DMS79 (cell line): ENCODE measurements at regions not wholly inside any gene's neighbourhood (a gene's known extent, or its start where the extent isn't known, plus 50 kb on each side); places are given as distances from the start of the nearest gene placed in this dataset.
"Not testable (repeated sequence)": the region's sequence is repeated elsewhere in the genome, so short reads cannot be mapped to it uniquely, and the experiment has no call there.

ENCODE experiments used
- DNase-seq: peaks from one replicate; lab custom pipeline; 2025; lab: John Stamatoyannopoulos, UW

DNA sequence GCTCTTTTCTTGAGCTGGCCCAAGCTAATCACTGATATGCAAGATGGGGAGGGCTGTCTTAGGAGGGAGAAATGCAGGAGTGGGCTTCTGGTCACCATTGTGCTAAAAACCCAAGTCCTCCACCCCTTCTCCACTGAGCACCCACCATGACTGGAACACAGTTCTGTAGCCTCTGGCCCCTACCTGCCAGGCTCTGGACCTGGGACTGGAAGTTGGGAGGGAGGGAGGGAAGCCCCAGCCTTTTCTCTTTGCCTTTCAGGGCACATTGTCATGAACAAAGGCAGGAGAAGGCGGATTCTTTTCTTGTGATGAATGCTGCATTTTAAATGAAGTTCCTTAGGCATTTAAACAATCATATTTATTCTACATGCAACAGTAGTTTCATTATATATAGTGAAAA is 559.1 kb upstream of the TRPC7 start:
- no peak for DNase-seq

- no peak for DNase-seq
These were observed 545.3 kb upstream of the TRPC7 start for GRCh38 chr5:136910625-136911024.

- no peak for DNase-seq
These were observed 544.6 kb upstream of the TRPC7 start for GRCh38 chr5:136909906-136910305.

DNA sequence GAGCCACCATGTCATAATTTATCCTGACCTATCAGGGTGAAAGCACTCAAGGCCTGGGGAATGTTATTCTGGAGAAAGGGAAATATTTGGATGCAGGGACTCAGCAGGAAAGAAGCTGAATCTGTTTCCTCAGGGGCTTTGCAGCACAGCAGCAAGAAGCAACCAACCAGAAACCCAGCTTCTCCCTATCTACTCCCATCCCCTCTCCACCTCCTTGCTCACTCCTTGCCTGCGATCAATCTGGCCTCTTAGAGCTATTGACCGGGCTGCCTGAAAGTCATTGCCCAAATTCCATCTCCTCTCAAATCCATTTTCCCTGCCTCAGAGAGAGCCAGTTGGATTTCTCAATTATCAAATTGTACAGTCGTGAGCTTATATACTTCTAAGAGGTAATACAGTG is 542.0 kb upstream of the TRPC7 start:
- no peak for DNase-seq

DNA sequence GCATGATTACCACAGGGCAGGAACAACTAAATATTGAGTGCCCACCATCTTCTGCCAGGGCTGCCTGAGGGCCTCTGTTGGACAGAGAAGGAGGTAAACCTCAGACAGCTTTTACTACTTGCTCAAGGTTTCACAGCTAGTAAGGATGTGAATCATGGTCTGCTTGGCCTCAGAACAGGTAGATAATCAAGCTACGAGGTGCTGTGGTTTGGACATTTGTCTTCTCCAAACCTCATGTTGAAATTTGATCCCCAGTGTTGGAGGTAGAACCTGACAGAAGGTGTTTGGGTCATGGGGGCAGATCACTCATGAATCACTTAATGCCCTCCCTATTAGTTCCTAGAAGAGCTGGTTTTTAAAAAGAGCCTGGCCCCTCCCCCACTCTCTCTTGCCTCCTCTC is 541.2 kb upstream of the TRPC7 start:
- DNase-seq, result no peak

- DNase-seq, result no peak
These were observed 540.2 kb upstream of the TRPC7 start for GRCh38 chr5:136905571-136905970.

DNA sequence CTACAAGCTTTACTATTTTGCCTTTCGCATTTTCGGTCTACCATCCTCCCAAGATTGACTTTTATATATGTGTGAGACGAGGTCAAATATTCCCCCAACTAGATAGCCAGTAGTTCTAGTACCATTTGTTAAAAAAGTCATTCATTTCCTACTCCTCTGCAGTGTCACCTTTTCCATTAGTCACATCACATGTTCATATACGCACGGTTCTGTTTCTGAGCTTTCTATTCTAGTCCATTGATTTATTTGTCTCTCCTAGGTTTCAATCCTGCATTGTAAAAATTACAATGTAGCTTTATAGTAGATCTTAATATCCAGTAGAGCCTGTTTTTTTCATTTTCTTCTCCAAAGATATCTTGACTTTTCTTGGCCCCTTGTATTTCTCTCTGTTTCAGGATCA is 528.7 kb upstream of the TRPC7 start:
- DNase-seq, result no peak

- DNase-seq, result no peak
These were observed 526.7 kb upstream of the TRPC7 start for GRCh38 chr5:136892000-136892399.

DNA sequence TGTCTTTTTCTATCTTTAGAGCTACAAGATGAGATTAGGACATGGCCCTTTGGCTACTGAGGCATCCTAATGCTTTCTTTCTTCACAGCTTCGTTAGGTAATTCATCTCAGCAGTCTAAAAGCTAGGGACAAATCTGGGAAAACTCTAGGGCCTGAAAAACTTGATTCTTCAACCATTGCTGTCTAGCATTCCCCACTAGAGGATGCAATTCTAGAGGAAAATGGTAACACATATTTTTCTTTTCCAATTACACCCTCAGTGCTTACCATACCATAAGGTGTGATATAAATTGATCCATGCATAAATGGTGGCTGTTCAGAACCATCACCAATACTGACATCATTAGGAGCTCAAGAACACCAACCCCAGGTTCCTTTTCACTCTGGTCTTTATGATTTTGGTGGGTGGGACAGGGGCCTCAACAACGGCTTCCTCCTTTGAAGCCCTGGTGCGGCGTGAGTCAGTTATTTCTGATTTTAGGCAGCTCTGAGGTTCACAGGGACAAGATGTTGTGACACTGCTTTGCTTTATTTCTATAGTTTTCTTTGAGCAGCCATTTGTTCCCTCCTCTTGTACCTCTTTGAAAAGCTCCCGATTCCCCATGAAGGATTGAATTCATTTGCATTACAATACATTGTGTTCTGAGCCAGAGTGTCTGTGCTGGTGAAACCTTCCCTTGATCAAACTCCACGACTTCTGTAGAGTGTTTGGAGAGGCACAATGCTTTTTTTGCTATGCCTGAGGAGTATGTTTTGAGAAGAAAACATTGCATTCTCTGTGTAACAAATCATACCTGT is 526.0 kb upstream of the TRPC7 start:
- no peak for DNase-seq

DNA sequence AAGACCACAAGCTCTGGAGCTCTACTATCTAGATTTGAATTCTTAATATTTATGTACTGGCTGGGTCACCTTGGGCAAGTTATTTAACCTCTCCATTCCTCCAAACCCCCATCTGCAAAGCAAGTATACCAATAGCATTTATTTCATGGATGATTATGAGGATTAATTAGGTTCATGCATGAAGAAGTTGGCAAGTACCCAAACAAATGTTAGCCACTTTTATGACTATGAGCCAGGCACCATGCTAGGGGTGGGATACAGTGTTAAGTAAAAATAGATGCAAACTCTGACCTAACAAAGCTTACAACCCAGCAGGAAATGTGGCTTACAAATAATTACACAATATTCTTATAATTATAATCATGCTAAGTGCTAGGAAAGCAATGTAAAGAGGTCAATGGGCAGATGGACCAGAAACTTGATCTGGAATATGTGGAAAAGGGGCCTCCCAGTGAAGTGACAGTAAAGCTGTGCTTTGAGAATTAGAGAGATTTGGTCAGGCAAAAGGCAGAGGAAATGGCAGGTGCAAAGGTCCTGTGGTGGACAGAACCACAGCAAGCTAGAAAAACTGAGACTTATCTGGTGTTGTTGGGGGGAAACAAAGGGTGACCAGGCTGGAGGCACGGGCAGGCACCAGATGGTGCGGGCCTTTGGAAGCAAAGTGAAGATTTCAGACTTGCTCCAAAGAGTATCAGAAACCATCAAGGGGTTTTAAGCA is 525.2 kb upstream of the TRPC7 start:
- peak; percentile 9 for DNase-seq

DNA sequence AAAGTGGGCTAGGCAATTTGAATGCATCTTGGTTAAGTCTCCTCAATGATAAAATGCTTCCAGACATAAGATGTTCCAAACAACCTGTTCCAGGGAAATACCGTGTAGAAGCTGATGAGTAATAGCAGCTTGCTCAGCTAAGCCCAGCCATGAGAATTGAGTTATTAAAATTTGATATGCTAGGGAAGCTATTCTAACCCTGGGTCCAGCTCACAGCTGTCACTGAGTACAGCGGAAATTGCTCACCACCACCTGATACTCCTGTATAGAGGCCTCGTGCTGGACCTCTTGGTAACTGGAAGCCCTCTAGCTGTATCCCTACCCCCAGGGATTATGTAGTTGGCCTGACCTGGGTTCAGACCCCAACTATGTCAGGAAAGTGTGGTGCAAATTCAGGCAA is 521.3 kb upstream of the TRPC7 start:
- DNase-seq, result no peak

DNA sequence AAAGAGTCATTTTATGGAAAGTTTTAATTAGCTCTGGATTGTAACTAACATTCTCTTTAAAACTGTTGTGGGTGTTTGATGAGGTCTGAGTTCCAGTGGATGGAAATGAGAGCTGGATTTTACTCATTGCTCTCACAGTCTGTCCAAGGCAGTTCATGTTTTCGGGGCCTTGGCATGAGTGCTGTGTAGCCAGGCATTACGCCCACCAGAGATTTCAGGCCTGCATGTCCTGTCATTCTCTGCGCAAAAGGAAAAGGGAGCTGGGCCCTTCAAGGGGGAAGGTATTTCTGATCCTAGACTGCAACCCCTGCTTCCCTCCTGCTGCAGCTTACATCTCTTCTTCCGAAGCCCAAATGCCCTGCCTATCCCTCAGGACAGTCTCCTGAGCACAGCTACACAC is 499.6 kb upstream of the TRPC7 start:
- peak; percentile 29 for DNase-seq

- DNase-seq, result no peak
These were observed 491.3 kb upstream of the TRPC7 start for GRCh38 chr5:136856648-136857047.

- no peak for DNase-seq
These were observed 488.6 kb upstream of the TRPC7 start for GRCh38 chr5:136853971-136854370.

GRCh38 chr5:136840601-136841000 is 475.3 kb upstream of the TRPC7 start:
- no peak for DNase-seq

DNA sequence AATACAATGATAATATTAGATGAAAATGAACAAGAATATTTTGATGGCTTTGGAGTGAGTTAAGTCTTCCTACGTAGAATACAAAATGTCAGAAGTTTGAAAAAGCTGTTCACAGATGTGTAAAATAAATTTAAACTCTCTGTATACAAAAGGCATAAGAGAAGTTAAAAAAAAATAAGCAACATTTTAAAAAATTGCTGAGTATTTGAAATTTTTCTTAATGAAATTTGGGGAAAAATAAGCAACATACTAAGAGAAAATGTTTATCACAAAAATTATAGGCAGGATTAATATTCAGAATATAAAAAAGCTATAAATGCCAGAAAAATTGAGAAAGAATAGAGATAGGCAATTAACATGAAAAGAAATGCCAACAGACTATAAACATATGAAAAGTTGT is 470.7 kb upstream of the TRPC7 start:
- no peak for DNase-seq

GRCh38 chr5:136820848-136821247 is 455.5 kb upstream of the TRPC7 start:
- no peak for DNase-seq

GRCh38 chr5:136819526-136820302 is 454.4 kb upstream of the TRPC7 start:
- no peak for DNase-seq

- DNase-seq, result no peak
These were observed 451.0 kb upstream of the TRPC7 start for GRCh38 chr5:136816327-136816726.

- DNase-seq, result no peak
These were observed 449.5 kb upstream of the TRPC7 start for GRCh38 chr5:136814619-136815378.

DNA sequence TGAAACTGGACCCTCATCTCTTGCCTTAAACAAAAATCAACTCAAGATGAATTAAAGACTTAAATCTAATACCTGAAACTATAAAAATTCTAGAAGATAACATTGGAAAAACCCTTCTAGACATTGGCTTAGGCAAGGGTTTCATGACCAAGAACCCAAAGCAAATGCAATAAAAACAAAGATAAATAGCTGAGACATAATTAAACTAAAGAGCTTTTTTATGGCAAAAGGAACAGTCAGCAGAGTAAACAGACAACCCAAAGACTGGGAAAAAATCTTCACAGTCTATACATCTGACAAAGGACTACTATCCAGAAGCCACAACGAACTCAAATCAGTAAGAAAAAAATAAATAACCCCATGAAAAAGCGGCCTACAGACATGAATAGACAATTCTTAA is 446.9 kb upstream of the TRPC7 start:
- not testable (repeated sequence) for DNase-seq

DNA sequence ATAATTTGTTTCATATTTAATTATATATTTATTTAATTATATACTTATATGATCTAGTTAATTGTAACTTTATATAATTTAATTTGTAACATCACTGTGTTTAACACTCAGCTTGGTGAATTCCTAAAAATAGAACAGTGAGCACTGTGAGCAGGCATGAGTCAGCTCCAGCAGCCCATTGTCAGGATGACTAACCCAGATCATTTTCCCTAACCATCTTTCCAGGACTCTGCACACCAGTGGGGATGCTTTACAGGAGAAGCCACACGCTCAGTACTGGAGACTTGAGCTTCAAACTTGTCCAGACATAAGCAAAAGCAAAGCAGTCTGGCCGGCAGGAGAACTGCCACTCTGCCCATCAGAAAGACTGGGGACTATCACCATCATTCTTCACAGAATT is 446.2 kb upstream of the TRPC7 start:
- DNase-seq, result no peak
